ENCODE measurements at regions not wholly inside any gene's neighbourhood (a gene's known extent, or its start where the extent isn't known, plus 50 kb on each side); places are given as distances from the start of the nearest gene placed in this dataset.
"Not testable (repeated sequence)": the region's sequence is repeated elsewhere in the genome, so short reads cannot be mapped to it uniquely, and the experiment has no call there.

- DNase-seq (ENCODE audit: extremely low spot score in 2 of 2): no peak
- intact Hi-C loops (cut with DNase I): no loop called here
- Histone ChIP-seq H3K36me3 (no peaks in the 10 kb centered on the region), H3K27me3 (no peaks in the 10 kb centered on the region), H3K4me3 (no peak overlapping the region), H3K9me3 (no peaks in the 10 kb centered on the region), H3K4me1 (no peaks in the 10 kb centered on the region), H3K27ac (no peak overlapping the region)
- no peak for TF ChIP-seq POLR2AphosphoS5 (IDR thresholded peaks at IDR 0.05; ENCODE audit: insufficient read depth in 1 of 2, low read depth in 1 of 2)
- no peak for TF ChIP-seq CTCF (IDR thresholded peaks at IDR 0.05)
- TF ChIP-seq POLR2A (IDR thresholded peaks at IDR 0.05): no peak
Measured at GRCh38 chr9:12416716-12417115, 276.5 kb upstream of the TYRP1 start.

GRCh38 chr9:12424243-12424642 is 268.9 kb upstream of the TYRP1 start:
- DNase-seq (ENCODE audit: extremely low spot score in 2 of 2): no peak
- Histone ChIP-seq H3K36me3 (no peaks in the 10 kb centered on the region), H3K4me3 (no peak overlapping the region), H3K27me3 (no peaks in the 10 kb centered on the region), H3K9me3 (no peaks in the 10 kb centered on the region), H3K27ac (no peak overlapping the region), H3K4me1 (no peaks in the 10 kb centered on the region)
- intact Hi-C loops (cut with DNase I): no loop called here
- no peak for TF ChIP-seq POLR2A (IDR thresholded peaks at IDR 0.05)
- TF ChIP-seq CTCF (IDR thresholded peaks at IDR 0.05): no peak
- no peak for TF ChIP-seq POLR2AphosphoS5 (IDR thresholded peaks at IDR 0.05; ENCODE audit: insufficient read depth in 1 of 2, low read depth in 1 of 2)

GRCh38 chr9:12425878-12426864 is 267.0 kb upstream of the TYRP1 start:
- no peaks in the 10 kb centered on the region for H3K27me3 ChIP-seq
- H3K4me1 ChIP-seq: no peaks in the 10 kb centered on the region
- DNase-seq (ENCODE audit: extremely low spot score in 2 of 2): no peak
- intact Hi-C loops (cut with DNase I): no loop called here
- TF ChIP-seq POLR2AphosphoS5 (IDR thresholded peaks at IDR 0.05; ENCODE audit: insufficient read depth in 1 of 2, low read depth in 1 of 2) (no peak), CTCF (IDR thresholded peaks at IDR 0.05) (no peak), POLR2A (IDR thresholded peaks at IDR 0.05) (no peak)
- no peaks in the 10 kb centered on the region for H3K9me3 ChIP-seq
- no peak overlapping the region for H3K4me3 ChIP-seq
- no peak overlapping the region for H3K27ac ChIP-seq
- H3K36me3 ChIP-seq: no peaks in the 10 kb centered on the region

- Histone ChIP-seq H3K36me3 (no peaks in the 10 kb centered on the region), H3K27me3 (no peaks in the 10 kb centered on the region), H3K4me3 (no peak overlapping the region), H3K4me1 (no peaks in the 10 kb centered on the region), H3K27ac (no peak overlapping the region), H3K9me3 (no peaks in the 10 kb centered on the region)
- TF ChIP-seq CTCF (IDR thresholded peaks at IDR 0.05): no peak
- TF ChIP-seq POLR2AphosphoS5 (IDR thresholded peaks at IDR 0.05; ENCODE audit: insufficient read depth in 1 of 2, low read depth in 1 of 2): no peak
- no peak for TF ChIP-seq POLR2A (IDR thresholded peaks at IDR 0.05)
- no peak for DNase-seq (ENCODE audit: extremely low spot score in 2 of 2)
- intact Hi-C loops (cut with DNase I): no loop called here
Measured at GRCh38 chr9:12439267-12439666, 253.9 kb upstream of the TYRP1 start.

GRCh38 chr9:12441080-12441479 is 252.1 kb upstream of the TYRP1 start:
- H3K4me1 ChIP-seq; H3K4me3 ChIP-seq; H3K36me3 ChIP-seq; H3K27ac ChIP-seq; intact Hi-C loops (cut with DNase I); H3K27me3 ChIP-seq; DNase-seq (ENCODE audit: extremely low spot score in 2 of 2); H3K9me3 ChIP-seq: not testable (repeated sequence)

All from vagina (tissue), 2 donors.